Kidney (tissue), 13 donors: ENCODE measurements at regions not wholly inside any gene's neighbourhood (a gene's known extent, or its start where the extent isn't known, plus 50 kb on each side); places are given as distances from the start of the nearest gene placed in this dataset.
A peak's percentile ranks its signal among the peaks of the same experiment; 100 is the strongest.

ENCODE experiments used
- DNase-seq, 5 donors: peaks; one replicate each; pipeline ENCODE4 v3.0.0-alpha.2; 2013 to 2020
- FAIRE-seq: peaks from 2 replicates; lab custom pipeline; 2012; peaks lifted over from hg19 to GRCh38; lab: Jason Lieb, UNC
- H3K27ac ChIP-seq, 2 donors: one replicate each; pipeline ENCODE4 v1.7.0; 2013; ENCODE audit warnings: low read depth in 2 of 2, low read length in 2 of 2, inconsistent platforms in 1 of 2
- H3K27me3 ChIP-seq: one replicate; pipeline ENCODE4 v1.7.1; 2013; ENCODE audit warnings: low read length, inconsistent platforms; ENCODE audit not compliant: control insufficient read depth, insufficient read depth
- H3K36me3 ChIP-seq, 3 donors: one replicate each; pipeline versions ENCODE4 v1.7.0 to v1.7.1; 2013; ENCODE audit warnings: low read length in 3 of 3, control low read depth in 1 of 3, inconsistent platforms in 1 of 3; ENCODE audit not compliant: insufficient read depth in 3 of 3, control insufficient read depth in 2 of 3
- H3K4me1 ChIP-seq, 3 donors: one replicate each; pipeline versions ENCODE4 v1.7.0 to v1.7.1; 2013; ENCODE audit warnings: low read length in 3 of 3, inconsistent platforms in 1 of 3, low read depth in 1 of 3; ENCODE audit not compliant: control insufficient read depth in 2 of 3, insufficient read depth in 2 of 3
- H3K4me3 ChIP-seq, 3 donors: one replicate each; pipeline versions ENCODE4 v1.7.0 to v1.8.1; 2013; ENCODE audit warnings: low read length in 3 of 3, control low read depth in 1 of 3, inconsistent platforms in 1 of 3
- H3K9ac ChIP-seq, 3 donors: one replicate each; pipeline versions ENCODE4 v1.7.0 to v1.7.1; 2013; ENCODE audit warnings: low read length in 3 of 3, control low read depth in 1 of 3, inconsistent platforms in 1 of 3
- H3K9me3 ChIP-seq, 3 donors: one replicate each; pipeline versions ENCODE4 v1.7.0 to v1.7.1; 2013; ENCODE audit warnings: low read length in 3 of 3, control low read depth in 1 of 3, inconsistent platforms in 1 of 3; ENCODE audit not compliant: control insufficient read depth in 2 of 3, insufficient read depth in 1 of 3
- CTCF ChIP-seq: IDR thresholded peaks from 3 replicates; pipeline ENCODE4 v1.5.1; 2012; ENCODE audit warnings: mild to moderate bottlenecking, moderate library complexity, borderline replicate concordance; ENCODE audit not compliant: insufficient read depth; ENCODE audit errors: extremely low read depth
- intact Hi-C: fragments of 100-400 bp; cut with DNase I; formaldehyde crosslinking; loops from one replicate; pipeline ENCODE4 v1.11.1; 2022
- donor health status: control.
- donor health status: control.
- donor health status: control.
- donor health status: control.
- donor health status: control.
- donor health status: DM: yes; HTN: yes; CAD: no.
- donor health status: Normal renal cell carcinoma (clear cell type).

GRCh38 chr15:61649046-61649445, 411.2 kb downstream of the VPS13C start:
- FAIRE-seq (no peak), DNase-seq (no peak)
- Histone ChIP-seq H3K36me3 (no peaks in the 10 kb centered on the region), H3K9ac (no peak overlapping the region), H3K27ac (no peak overlapping the region), H3K4me3 (no peak overlapping the region), H3K27me3 (no peaks in the 10 kb centered on the region), H3K4me1 (no peaks in the 10 kb centered on the region), H3K9me3 (no peaks in the 10 kb centered on the region)
- no peak for TF ChIP-seq CTCF
- intact Hi-C loops, result no loop called here

- Histone ChIP-seq H3K9ac (no peak overlapping the region), H3K9me3 (no peaks in the 10 kb centered on the region), H3K27ac (no peak overlapping the region), H3K27me3 (no peaks in the 10 kb centered on the region), H3K36me3 (no peaks in the 10 kb centered on the region), H3K4me1 (no peaks in the 10 kb centered on the region), H3K4me3 (no peak overlapping the region)
- DNase-seq, result peak in 1 of 5 donors; percentile 36
- no peak for TF ChIP-seq CTCF
- intact Hi-C loops, result no loop called here
- FAIRE-seq, result no peak
Measured at GRCh38 chr15:61644550-61644949, 415.4 kb upstream of the RORA start.

GRCh38 chr15:61641645-61642044, 412.5 kb upstream of the RORA start:
- intact Hi-C loops, result no loop called here
- DNase-seq, result no peak
- no peak for TF ChIP-seq CTCF
- no peaks in the 10 kb centered on the region for H3K36me3 ChIP-seq
- no peak for FAIRE-seq
- no peak overlapping the region for H3K9ac ChIP-seq
- no peak overlapping the region for H3K27ac ChIP-seq
- no peaks in the 10 kb centered on the region for H3K9me3 ChIP-seq
- no peaks in the 10 kb centered on the region for H3K27me3 ChIP-seq
- no peaks in the 10 kb centered on the region for H3K4me1 ChIP-seq
- H3K4me3 ChIP-seq, result no peak overlapping the region

- Histone ChIP-seq H3K4me3 (no peak overlapping the region), H3K36me3 (no peaks in the 10 kb centered on the region), H3K9me3 (no peaks in the 10 kb centered on the region), H3K4me1 (no peaks in the 10 kb centered on the region), H3K9ac (no peak overlapping the region), H3K27ac (no peak overlapping the region), H3K27me3 (no peaks in the 10 kb centered on the region)
- intact Hi-C loops, result no loop called here
- FAIRE-seq, result no peak
- no peak for DNase-seq
- no peak for TF ChIP-seq CTCF
Measured at GRCh38 chr15:61640756-61641155, 411.7 kb upstream of the RORA start.
